Central memory CD4-positive, alpha-beta T cell (primary cell): ENCODE measurements at regions not wholly inside any gene's neighbourhood (a gene's known extent, or its start where the extent isn't known, plus 50 kb on each side); places are given as distances from the start of the nearest gene placed in this dataset.

Experiments
- DNase-seq: peaks from one replicate; pipeline ENCODE4 v3.0.0; 2022

DNA sequence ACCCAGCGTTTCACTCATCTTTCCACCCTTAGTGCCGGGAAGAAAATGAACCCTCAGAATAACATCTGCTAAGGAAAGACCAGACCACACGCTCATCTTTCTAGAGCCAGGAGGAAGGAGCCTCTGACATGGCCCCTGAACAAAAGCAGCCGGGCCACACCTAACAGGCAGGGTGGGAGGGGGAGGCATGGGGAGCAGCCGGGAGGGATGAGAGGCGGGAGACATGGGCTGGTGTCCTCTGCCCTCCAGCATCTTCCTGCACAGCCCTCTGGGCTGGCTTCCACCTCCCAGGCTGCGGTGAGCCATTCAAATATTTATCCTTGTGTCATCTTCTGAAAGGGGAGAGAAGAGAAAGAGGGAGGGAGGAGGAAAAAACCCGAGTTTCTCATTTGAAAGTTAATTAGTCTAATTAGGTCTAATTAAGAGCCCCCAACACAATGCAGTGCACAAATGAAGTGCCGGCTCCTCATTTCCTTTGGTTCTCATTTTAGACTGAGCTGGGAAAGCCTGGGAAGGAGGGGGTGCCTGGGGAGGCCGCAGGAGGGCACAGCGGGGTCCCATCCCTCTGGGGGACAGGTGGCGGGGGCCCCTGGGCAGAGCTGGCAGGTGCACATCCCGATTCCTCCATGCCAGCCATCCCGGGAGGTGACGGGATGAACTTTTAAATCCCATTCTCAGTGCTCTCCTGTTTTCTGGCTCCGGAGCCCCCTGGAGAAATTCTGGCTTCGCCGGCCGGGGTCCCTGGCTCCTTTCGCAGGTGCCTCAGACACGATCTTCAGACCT is 90.5 kb downstream of the ENGASE start:
- DNase-seq, result no peak

DNA sequence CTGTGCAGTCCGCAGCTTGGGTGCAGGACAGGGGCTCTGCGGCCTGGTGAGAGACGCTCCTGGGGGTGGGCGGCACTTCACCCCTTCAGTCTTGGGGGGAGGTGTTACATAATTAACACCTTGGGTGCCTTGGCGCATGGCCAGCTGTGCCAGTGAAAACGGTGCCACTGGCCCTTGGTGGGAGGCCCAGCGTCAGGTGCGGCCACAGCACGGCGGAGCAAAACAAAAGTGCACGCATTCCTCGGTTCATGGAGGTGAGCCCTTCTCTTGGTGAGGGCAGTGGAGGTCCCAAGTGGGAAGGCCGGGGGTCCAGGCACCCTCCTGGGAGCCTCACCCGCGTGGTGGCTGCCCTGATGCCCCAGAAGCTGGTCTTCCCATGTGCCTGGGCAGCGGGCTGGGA is 89.8 kb downstream of the ENGASE start:
- no peak for DNase-seq

- no peak for DNase-seq
Observed at GRCh38 chr17:79163071-79163470, 88.4 kb downstream of the ENGASE start.

DNA sequence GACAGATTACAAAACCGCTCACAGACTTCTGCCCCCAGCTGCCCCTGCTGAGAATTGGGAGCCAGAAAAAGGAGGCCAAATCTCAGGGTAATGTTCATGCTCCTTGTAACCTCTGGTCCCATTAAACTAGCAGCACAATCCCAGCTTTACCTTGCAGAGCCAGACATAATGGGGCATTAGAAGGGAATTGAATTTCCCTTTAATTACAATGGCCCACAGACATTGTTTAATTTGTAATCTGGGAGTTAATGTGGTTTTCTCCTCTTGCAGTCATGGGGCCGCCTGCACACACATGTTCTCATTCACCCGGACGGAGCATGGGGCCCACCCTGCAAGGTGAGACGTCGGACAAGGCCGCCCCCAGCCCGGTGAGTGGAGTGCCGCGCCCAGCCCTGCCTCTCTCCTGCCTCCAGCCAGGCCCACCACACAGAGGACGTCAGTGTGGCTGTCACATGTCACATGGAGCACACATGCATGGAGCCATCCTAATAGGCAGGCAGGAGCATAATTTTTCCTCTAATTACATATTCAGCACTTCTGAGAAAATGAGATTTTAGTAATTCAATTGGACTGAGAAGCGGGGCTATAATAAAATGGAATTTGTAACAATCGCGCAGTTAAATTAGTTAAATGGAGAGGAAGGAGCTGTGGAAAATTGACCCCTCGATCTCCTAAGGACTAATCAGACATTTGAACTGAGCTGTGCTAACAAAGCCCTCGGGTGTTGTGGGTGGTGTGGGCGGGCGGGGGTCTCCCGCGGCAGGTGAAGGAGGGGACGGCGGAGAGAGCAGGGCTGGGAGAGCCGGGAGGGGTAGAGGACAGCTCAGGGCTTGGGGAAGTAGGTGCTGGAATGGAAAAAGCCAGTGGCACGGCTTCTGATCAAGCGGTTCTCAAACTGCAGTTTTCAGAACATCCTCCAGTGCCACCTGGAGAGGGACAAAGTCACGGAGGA is 87.7 kb downstream of the ENGASE start:
- no peak for DNase-seq

DNA sequence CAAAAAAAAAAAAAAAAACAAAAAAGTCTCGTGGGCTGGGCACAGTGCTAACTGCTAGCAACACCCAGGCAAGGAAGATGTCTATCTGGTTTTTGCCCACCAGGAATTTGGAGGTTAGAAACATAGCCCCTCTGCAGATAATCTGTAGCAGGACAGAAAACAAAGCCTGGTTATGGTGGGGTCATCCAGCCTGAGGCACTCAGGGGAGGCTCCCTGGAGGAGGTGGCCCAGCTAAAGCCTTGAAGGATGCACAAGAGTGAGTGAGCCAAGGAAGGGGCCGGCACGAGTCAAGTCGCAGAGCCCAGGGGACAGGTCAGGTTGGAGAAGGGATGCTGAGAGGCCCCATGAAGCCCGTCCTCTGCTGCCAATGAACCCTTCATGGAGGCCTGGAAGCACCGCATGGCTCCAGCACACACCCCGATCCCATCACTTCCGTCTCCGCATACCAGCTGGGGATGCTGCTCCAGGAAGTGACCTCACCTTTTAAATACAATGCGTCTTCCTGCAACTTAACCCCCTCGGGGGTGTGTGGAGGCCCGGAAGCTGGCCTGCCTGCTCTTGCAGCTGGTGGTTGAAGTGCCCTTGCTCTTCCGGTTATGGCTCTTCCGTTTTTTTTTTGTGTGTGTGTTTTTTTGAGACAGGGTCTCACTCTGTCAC is 86.5 kb downstream of the ENGASE start:
- peak; percentile 10 for DNase-seq

- DNase-seq, result no peak
Observed at GRCh38 chr17:79159926-79160325, 85.3 kb downstream of the ENGASE start.

DNA sequence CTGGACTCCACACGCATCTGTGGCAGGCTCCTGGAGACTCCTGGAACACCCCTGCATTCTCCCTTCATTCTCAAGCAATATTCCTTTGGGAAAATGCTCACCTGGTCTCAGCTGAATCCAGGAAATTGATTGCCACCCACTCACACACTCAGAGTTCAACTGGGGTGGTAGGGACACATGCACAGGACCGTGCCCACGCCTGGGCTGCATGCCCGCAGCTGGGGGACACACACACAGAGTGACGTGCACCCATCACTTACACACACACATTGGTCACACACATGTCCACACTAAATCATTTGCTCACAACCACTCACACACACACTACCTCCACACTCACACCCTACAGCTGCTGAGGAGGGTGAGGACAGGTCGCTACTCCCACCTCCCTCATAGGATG is 84.8 kb downstream of the ENGASE start:
- DNase-seq, result no peak

- DNase-seq, result no peak
Observed at GRCh38 chr17:79156463-79157095, 82.0 kb downstream of the ENGASE start.

- DNase-seq, result no peak
Observed at GRCh38 chr17:79155701-79156100, 81.1 kb downstream of the ENGASE start.

DNA sequence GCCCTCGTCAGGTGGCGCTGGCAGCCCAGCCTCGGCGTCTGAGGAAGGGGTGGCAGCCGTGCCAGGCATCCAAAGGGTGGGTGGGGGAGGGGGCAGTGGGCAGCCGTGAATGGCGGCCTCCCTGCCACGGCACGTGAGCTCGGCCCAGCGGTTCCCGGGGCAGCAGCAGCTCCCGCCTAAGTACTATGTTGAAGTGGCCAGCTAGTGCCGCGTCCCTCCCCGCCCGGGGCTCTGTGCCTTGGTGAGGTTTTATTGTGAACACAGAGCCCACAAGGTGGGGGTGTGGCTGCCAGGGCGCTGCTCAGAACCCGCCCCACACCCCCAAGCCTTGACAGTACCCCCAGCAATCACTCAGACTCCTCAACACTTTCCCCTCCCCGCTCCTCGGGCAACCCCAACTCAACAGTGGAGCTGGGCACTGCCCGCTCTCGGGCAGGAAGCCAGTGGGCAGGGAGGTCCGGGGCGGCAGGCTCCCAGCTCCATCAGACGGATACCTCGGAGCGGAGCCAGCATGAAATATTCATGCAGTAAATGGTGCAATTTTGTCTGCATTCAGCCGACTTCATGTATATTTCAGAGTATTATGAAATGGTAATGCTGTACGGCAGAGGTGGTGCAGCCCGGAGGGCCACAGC is 80.4 kb downstream of the ENGASE start:
- no peak for DNase-seq

DNA sequence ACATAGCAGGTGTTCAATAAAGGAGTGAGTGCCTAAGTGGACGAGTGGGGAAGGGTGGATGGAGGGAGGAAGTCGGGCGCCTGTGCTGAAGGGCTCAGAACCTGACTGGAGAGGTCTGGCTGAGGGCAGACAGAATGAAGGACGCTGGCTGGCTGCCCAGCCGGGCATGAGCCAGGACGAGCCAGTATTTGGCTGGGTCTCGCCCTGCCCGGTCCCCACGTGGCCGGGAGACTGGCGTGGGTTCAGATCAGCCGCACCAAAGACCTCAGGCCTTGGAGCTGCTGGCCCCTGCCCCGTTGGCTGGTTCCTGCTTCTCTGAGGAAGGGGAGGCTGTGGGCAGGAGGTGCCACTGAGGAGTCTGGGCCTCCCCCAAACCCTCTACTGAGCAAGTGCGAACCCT is 79.8 kb downstream of the ENGASE start:
- DNase-seq, result no peak

DNA sequence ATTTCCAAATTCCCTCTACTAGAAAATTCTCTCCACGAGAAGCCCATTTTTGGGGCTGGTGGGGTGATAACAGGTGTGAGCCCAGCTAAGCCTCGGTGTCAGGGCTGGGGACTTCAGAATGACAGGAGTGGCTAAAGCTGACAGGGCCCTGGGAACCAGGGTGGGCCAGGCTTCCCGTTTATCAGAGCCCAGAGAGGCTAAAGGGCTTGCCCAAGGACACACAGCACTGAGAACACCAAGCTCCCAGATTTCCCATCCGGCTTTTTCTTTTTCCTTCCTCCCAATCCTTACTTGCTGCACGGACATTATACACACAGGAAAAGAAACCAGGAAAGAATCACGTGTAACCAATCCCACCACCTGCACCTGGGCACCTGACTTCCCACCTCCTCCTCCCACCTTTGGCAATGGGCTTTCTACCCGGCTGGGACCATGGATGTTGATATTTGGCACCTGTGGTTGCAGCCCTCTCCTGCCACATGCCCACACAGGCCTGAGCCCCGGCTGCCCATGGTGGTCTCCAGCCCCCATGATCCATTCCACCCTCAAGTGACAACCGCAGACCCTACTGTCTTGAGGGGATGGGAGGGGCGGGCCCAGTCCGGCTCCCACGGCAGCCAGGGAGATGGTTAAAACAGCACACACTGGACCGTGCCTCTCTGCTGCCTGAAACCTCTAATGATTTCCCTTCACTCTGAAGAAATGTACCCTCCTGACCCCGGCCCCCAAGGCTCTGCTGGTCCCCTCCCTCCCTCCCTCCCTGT is 78.9 kb downstream of the ENGASE start:
- DNase-seq, result no peak

GRCh38 chr17:79152636-79153035 is 78.0 kb downstream of the ENGASE start:
- no peak for DNase-seq

- no peak for DNase-seq
Observed at GRCh38 chr17:79152110-79152509, 77.5 kb downstream of the ENGASE start.

GRCh38 chr17:79150799-79151198 is 76.2 kb downstream of the ENGASE start:
- DNase-seq, result no peak

DNA sequence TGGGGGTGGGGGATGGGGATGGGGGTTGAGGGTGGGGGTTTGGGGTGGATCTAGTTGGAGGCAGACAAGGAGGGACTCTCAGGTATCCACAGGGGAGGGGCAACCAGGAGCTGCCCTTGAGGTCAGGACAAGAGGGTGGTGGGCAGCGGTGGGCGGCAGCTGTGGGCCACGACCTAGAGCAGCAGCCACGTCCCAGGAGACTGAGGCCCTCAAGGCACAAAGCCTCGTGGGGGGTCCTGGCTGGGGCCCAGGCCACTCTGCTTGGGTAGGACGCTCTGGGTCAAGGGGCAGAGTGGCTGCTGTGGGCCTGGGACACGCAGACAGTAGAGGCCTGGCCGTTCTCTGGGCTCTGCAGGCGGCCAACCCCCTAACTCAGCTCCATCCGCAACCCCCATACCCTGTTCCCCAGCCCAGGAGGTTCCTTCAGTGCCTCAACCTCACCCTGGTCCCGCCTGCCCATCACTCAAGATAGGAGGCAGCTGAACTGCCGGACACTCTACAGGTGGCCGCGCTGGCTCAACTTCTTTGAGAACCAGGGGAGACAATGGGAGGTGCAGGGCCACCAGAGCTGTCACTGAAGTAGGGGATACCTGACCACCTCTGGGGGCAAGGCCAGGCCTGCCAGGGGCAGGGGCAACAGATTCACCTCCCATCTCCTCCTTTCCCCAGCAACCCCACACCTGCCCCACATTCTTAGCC is 75.6 kb downstream of the ENGASE start:
- DNase-seq, result no peak

DNA sequence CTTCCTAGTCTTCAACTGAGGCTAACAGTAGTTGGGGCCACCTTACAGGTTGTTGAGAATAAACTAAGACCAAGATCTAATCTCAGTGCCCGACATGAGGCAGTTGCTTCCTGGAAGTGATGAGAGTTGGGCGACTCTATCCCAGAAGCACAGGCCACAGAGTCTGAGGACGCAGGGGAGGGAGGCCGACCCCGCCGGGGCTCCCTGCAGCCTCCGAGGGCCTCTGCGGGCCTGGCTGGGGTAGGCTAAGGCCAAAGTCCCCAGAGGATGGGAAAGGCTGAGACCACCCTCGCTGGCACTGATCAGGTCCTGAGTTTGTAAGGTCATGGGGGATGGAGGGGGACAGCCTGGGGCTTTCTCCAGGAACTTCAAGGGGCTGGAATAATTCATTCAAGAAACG is 74.0 kb downstream of the ENGASE start:
- no peak for DNase-seq

- no peak for DNase-seq
Observed at GRCh38 chr17:79147746-79148506, 73.3 kb downstream of the ENGASE start.

DNA sequence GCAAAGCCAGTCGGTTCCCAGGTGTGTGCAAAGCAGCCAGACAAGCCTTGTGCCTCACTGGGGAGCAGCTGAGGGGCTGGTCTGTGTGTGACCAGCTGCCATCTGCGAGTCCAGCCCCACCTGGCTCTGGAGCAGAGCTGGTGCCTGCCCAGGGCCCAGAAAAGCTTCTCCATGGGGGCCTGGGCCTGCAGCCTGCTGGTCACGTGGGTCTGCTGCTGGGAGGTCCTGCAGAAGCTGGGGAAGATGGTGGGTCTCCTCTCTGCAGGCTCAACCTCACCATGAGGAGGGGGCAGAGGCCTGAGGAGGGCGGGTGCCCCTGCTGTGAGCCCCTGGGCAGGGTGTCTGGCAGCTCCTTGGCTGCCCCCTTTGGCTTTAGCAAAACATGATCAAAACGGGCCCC is 71.9 kb downstream of the ENGASE start:
- no peak for DNase-seq

DNA sequence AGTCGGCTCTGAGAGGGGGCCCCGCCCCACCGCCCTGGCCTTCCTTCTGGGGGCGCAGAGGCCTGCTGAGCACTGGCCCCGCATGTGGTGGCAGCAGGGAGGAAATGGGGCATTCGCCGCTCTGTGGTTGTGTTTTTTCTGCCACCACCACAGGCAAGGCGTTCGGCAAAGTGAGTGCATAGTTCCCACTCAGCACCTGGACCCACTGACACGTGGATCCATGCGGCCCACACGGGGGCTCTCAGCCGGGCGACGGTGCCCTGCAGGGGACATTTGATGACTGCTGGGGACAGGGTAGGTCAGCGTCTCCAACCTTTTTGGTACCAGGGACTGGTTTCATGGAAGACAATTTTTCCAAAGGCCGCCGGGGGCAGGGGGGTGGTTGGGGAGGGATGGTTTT is 70.9 kb downstream of the ENGASE start:
- DNase-seq, result no peak
